ENCODE measurements at regions not wholly inside any gene's neighbourhood (a gene's known extent, or its start where the extent isn't known, plus 50 kb on each side); places are given as distances from the start of the nearest gene placed in this dataset.

- Histone ChIP-seq H3K9ac (ENCODE audit: low read length) (no peak overlapping the region), H3K79me2 (ENCODE audit: insufficient read depth, low read length) (no peaks in the 10 kb centered on the region), H3K4me1 (ENCODE audit: control insufficient read depth in 1 of 2, insufficient read depth in 2 of 2, low read length in 2 of 2) (no peaks in the 10 kb centered on the region), H3K27ac (ENCODE audit: low read depth, low read length) (no peak overlapping the region), H2AFZ (ENCODE audit: low read depth, low read length, poor library complexity, severe bottlenecking) (no peak overlapping the region), H3K9me2 (ENCODE audit: insufficient read depth) (no peaks in the 10 kb centered on the region), H4K20me1 (ENCODE audit: insufficient read depth) (no peaks in the 10 kb centered on the region), H3K4me2 (ENCODE audit: low read length) (no peak overlapping the region), H3K36me3 (ENCODE audit: control insufficient read depth in 1 of 2, insufficient read depth in 2 of 2, low read length in 2 of 2) (no peaks in the 10 kb centered on the region), H3K9me3 (ENCODE audit: control insufficient read depth in 1 of 2, insufficient read depth in 1 of 2, low read depth in 1 of 2, low read length in 2 of 2) (peaks cover 9 to 14% of the 10 kb centered on the region in 2 experiments; a peak in 2 of 4 replicates), H3K27me3 (ENCODE audit: insufficient read depth, low read length) (no peaks in the 10 kb centered on the region), H3K4me3 (replicated peaks in 1 of 2; ENCODE audit: low read depth in 1 of 2, low read length in 2 of 2) (no peak overlapping the region)
- ChIA-PET RAD21 (ENCODE audit: low non-redundant PET in 1 of 2, low total read pairs in 2 of 2, uncharacterized antibody in 2 of 2, unreplicated experiment in 2 of 2) (no interaction called here), POLR2A (no interaction called here), CTCF (no interaction called here)
- DNase-seq (ENCODE audit: low read depth, low spot score) (no peak), ATAC-seq (no peak)
- intact Hi-C loops (cut with micrococcal nuclease) = no loop called here
- BruUV-seq (replicated peaks) = no TSS peak
- TF ChIP-seq TCF7L2 (IDR thresholded peaks at IDR 0.05; ENCODE audit: borderline replicate concordance, extremely low read depth, insufficient read depth, insufficient read length) = no peak
- TF ChIP-seq ZBTB33 (IDR thresholded peaks at IDR 0.05; ENCODE audit: extremely low read depth, insufficient replicate concordance, low read length) = no peak
- TF ChIP-seq ZNF274 (IDR thresholded peaks at IDR 0.05; ENCODE audit: low read depth, low read length) = no peak
- no peak for TF ChIP-seq EGR1 (IDR thresholded peaks at IDR 0.05; ENCODE audit: low read depth)
Observed at GRCh38 chr12:24483732-24484131, 465.2 kb downstream of the BCAT1 start.

GRCh38 chr12:24482882-24483604, 465.9 kb downstream of the BCAT1 start:
- ATAC-seq (no peak), DNase-seq (ENCODE audit: low read depth, low spot score) (no peak)
- ChIA-PET RAD21 (ENCODE audit: low non-redundant PET in 1 of 2, low total read pairs in 2 of 2, uncharacterized antibody in 2 of 2, unreplicated experiment in 2 of 2) (no interaction called here), POLR2A (no interaction called here), CTCF (no interaction called here)
- no peak overlapping the region for H3K4me2 ChIP-seq (ENCODE audit: low read length)
- H3K4me1 ChIP-seq (ENCODE audit: control insufficient read depth in 1 of 2, insufficient read depth in 2 of 2, low read length in 2 of 2) = no peaks in the 10 kb centered on the region
- no peak overlapping the region for H3K9ac ChIP-seq (ENCODE audit: low read length)
- no peaks in the 10 kb centered on the region for H3K36me3 ChIP-seq (ENCODE audit: control insufficient read depth in 1 of 2, insufficient read depth in 2 of 2, low read length in 2 of 2)
- no peak overlapping the region for H3K27ac ChIP-seq (ENCODE audit: low read depth, low read length)
- intact Hi-C loops (cut with micrococcal nuclease) = no loop called here
- H3K4me3 ChIP-seq (replicated peaks in 1 of 2; ENCODE audit: low read depth in 1 of 2, low read length in 2 of 2) = no peak overlapping the region
- no peak for TF ChIP-seq MAX (IDR thresholded peaks at IDR 0.05)
- TF ChIP-seq POLR2A (IDR thresholded peaks at IDR 0.05; ENCODE audit: borderline replicate concordance, extremely low read depth, insufficient read depth, insufficient read length) = no peak
- no peak for TF ChIP-seq REST (IDR thresholded peaks at IDR 0.05; ENCODE audit: low read depth)
- TF ChIP-seq SRF (IDR thresholded peaks at IDR 0.05; ENCODE audit: low read depth) = no peak
- TF ChIP-seq CEBPB (IDR thresholded peaks at IDR 0.05; ENCODE audit: low read depth) = no peak
- TF ChIP-seq FOSL1 (IDR thresholded peaks at IDR 0.05; ENCODE audit: low read depth) = no peak
- H4K20me1 ChIP-seq (ENCODE audit: insufficient read depth) = no peaks in the 10 kb centered on the region
- no peaks in the 10 kb centered on the region for H3K27me3 ChIP-seq (ENCODE audit: insufficient read depth, low read length)
- H3K9me2 ChIP-seq (ENCODE audit: insufficient read depth) = no peaks in the 10 kb centered on the region
- H3K9me3 ChIP-seq (ENCODE audit: control insufficient read depth in 1 of 2, insufficient read depth in 1 of 2, low read depth in 1 of 2, low read length in 2 of 2) = peaks cover 9 to 20% of the 10 kb centered on the region in 2 experiments; a peak in 2 of 4 replicates
- H3K79me2 ChIP-seq (ENCODE audit: insufficient read depth, low read length) = no peaks in the 10 kb centered on the region
- H2AFZ ChIP-seq (ENCODE audit: low read depth, low read length, poor library complexity, severe bottlenecking) = no peak overlapping the region
- no TSS peak for BruUV-seq (replicated peaks)

Data from HCT116 (cell line).